Calu3 (cell line): ENCODE measurements at regions not wholly inside any gene's neighbourhood (a gene's known extent, or its start where the extent isn't known, plus 50 kb on each side); places are given as distances from the start of the nearest gene placed in this dataset.

Experiments used
- BruUV-seq: library from RNA; stranded (reverse); fragments of 400-500 nt; replicated peaks from 2 replicates; lab custom pipeline; 2021; lab: Mats Ljungman, UMichigan
- CTCF ChIA-PET: fragments of 300-600 bp; sonication (Branson Sonifier 250); formaldehyde crosslinking; loops from one replicate; lab custom pipeline; 2022; ENCODE audit warnings: antibody characterized with exemption; lab: Charles Lee
- DNase-seq: peaks from one replicate; pipeline ENCODE4 v3.0.0; 2022
- H3K27ac Mint-ChIP-seq: one replicate; pipeline ENCODE4 v1.8.0; 2022; ENCODE audit warnings: mixed read lengths; ENCODE audit not compliant: unreplicated experiment
- H3K27me3 Mint-ChIP-seq: one replicate; pipeline ENCODE4 v1.8.0; 2022; ENCODE audit warnings: mixed read lengths; ENCODE audit not compliant: unreplicated experiment
- H3K36me3 Mint-ChIP-seq: one replicate; pipeline ENCODE4 v1.8.0; 2022; ENCODE audit warnings: mild to moderate bottlenecking, moderate library complexity, mixed read lengths; ENCODE audit not compliant: insufficient read depth, unreplicated experiment
- H3K4me1 Mint-ChIP-seq: one replicate; pipeline ENCODE4 v1.8.0; 2022; ENCODE audit warnings: mild to moderate bottlenecking, low read depth, mixed read lengths; ENCODE audit not compliant: unreplicated experiment
- H3K4me3 Mint-ChIP-seq: one replicate; pipeline ENCODE4 v1.8.0; 2022; ENCODE audit warnings: mild to moderate bottlenecking, low read depth, moderate library complexity, mixed read lengths; ENCODE audit not compliant: unreplicated experiment
- H3K9me3 Mint-ChIP-seq: one replicate; pipeline ENCODE4 v1.8.0; 2022; ENCODE audit warnings: low read depth, mixed read lengths; ENCODE audit not compliant: unreplicated experiment
- intact Hi-C: fragments of 100-400 bp; cut with micrococcal nuclease; formaldehyde crosslinking; loops from one replicate; pipeline ENCODE4 v1.10.0; 2022; ENCODE audit not compliant: unreplicated experiment
- TF ChIP-seq, protein P1 (sequence below): fragments of 200-600 bp; IDR thresholded peaks from one replicate; pipeline ENCODE4 v1.8.0; 2022; ENCODE audit warnings: antibody characterized with exemption; ENCODE audit not compliant: unreplicated experiment

- intact Hi-C loops, result no loop called here
- CTCF ChIA-PET, result no interaction called here
- H3K27me3 Mint-ChIP-seq, result no peaks in the 10 kb centered on the region
- no peak overlapping the region for H3K4me3 Mint-ChIP-seq
- H3K36me3 Mint-ChIP-seq, result no peaks in the 10 kb centered on the region
- DNase-seq, result no peak
- H3K27ac Mint-ChIP-seq, result no peak overlapping the region
- no peaks in the 10 kb centered on the region for H3K9me3 Mint-ChIP-seq
- no peaks in the 10 kb centered on the region for H3K4me1 Mint-ChIP-seq
- no TSS peak for BruUV-seq
- TF ChIP-seq, protein P1, sequence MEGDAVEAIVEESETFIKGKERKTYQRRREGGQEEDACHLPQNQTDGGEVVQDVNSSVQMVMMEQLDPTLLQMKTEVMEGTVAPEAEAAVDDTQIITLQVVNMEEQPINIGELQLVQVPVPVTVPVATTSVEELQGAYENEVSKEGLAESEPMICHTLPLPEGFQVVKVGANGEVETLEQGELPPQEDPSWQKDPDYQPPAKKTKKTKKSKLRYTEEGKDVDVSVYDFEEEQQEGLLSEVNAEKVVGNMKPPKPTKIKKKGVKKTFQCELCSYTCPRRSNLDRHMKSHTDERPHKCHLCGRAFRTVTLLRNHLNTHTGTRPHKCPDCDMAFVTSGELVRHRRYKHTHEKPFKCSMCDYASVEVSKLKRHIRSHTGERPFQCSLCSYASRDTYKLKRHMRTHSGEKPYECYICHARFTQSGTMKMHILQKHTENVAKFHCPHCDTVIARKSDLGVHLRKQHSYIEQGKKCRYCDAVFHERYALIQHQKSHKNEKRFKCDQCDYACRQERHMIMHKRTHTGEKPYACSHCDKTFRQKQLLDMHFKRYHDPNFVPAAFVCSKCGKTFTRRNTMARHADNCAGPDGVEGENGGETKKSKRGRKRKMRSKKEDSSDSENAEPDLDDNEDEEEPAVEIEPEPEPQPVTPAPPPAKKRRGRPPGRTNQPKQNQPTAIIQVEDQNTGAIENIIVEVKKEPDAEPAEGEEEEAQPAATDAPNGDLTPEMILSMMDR, result no peak
Measured at GRCh38 chr6:122042960-122043735, 356.3 kb upstream of the HSF2 start.

GRCh38 chr6:122048570-122048969 lies 350.9 kb upstream of the HSF2 start:
- Mint-ChIP-seq H3K36me3 (no peaks in the 10 kb centered on the region), H3K4me3 (no peak overlapping the region), H3K4me1 (no peaks in the 10 kb centered on the region), H3K27ac (no peak overlapping the region), H3K9me3 (no peaks in the 10 kb centered on the region), H3K27me3 (no peaks in the 10 kb centered on the region)
- TF ChIP-seq, protein P1, result no peak
- CTCF ChIA-PET, result no interaction called here
- no TSS peak for BruUV-seq
- no peak for DNase-seq
- intact Hi-C loops, result no loop called here

DNA sequence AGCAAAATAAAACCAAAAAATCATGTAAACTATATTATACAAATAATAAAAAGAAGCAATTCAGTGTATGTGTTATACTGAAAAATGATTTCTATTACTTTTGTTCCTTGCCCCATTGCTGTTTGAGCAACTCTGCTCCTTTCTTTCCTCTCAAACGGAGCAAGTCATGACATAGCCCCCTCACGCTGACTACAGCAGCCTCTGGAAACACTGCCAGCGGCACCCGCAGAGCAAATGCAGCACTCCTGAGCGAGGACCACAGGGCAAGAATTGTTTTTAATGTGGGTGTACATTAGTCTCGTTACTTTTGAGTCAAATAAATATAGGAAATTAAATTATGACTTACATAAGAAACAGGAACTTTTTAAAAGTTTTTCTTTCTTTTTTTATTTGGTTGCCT lies 350.1 kb upstream of the HSF2 start:
- no peak for DNase-seq
- CTCF ChIA-PET, result no interaction called here
- intact Hi-C loops, result no loop called here
- H3K27ac Mint-ChIP-seq, result no peak overlapping the region
- H3K27me3 Mint-ChIP-seq, result no peaks in the 10 kb centered on the region
- H3K4me1 Mint-ChIP-seq, result no peaks in the 10 kb centered on the region
- H3K36me3 Mint-ChIP-seq, result no peaks in the 10 kb centered on the region
- TF ChIP-seq, protein P1, result no peak
- BruUV-seq, result no TSS peak
- no peaks in the 10 kb centered on the region for H3K9me3 Mint-ChIP-seq
- no peak overlapping the region for H3K4me3 Mint-ChIP-seq

- intact Hi-C loops, result no loop called here
- no peak for DNase-seq
- Mint-ChIP-seq H3K36me3 (no peaks in the 10 kb centered on the region), H3K4me1 (no peaks in the 10 kb centered on the region), H3K27ac (no peak overlapping the region), H3K27me3 (no peaks in the 10 kb centered on the region), H3K9me3 (no peaks in the 10 kb centered on the region), H3K4me3 (no peak overlapping the region)
- TF ChIP-seq, protein P1, result no peak
- CTCF ChIA-PET, result no interaction called here
- BruUV-seq, result no TSS peak
Measured at GRCh38 chr6:122050242-122050755, 349.2 kb upstream of the HSF2 start.
